ENCODE measurements at regions not wholly inside any gene's neighbourhood (a gene's known extent, or its start where the extent isn't known, plus 50 kb on each side); places are given as distances from the start of the nearest gene placed in this dataset.
A peak's percentile ranks its signal among the peaks of the same experiment; 100 is the strongest.

- 84 to 88% methylated on average over 4 of the region's 4 CpGs for WGBS, 2 donors
- Histone ChIP-seq H3K27ac (no peak overlapping the region), H3K36me3 (replicated peaks in 1 of 2; ENCODE audit: insufficient read depth in 1 of 2, low read depth in 2 of 2) (no peaks in the 10 kb centered on the region), H3K9me3 (no peaks in the 10 kb centered on the region), H3K27me3 (no peaks in the 10 kb centered on the region), H3K4me1 (no peaks in the 10 kb centered on the region), H3K4me3 (no peak overlapping the region)
- DNase-seq: no peak
- no peak for TF ChIP-seq POLR2A (IDR thresholded peaks at IDR 0.05)
- TF ChIP-seq, protein P1, sequence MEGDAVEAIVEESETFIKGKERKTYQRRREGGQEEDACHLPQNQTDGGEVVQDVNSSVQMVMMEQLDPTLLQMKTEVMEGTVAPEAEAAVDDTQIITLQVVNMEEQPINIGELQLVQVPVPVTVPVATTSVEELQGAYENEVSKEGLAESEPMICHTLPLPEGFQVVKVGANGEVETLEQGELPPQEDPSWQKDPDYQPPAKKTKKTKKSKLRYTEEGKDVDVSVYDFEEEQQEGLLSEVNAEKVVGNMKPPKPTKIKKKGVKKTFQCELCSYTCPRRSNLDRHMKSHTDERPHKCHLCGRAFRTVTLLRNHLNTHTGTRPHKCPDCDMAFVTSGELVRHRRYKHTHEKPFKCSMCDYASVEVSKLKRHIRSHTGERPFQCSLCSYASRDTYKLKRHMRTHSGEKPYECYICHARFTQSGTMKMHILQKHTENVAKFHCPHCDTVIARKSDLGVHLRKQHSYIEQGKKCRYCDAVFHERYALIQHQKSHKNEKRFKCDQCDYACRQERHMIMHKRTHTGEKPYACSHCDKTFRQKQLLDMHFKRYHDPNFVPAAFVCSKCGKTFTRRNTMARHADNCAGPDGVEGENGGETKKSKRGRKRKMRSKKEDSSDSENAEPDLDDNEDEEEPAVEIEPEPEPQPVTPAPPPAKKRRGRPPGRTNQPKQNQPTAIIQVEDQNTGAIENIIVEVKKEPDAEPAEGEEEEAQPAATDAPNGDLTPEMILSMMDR (IDR thresholded peaks at IDR 0.05): no peak
- no peak for ATAC-seq
- intact Hi-C loops (cut with DNase I): no loop called here
Observed at GRCh38 chr2:12594590-12594989, 122.1 kb upstream of the TRIB2 start.

GRCh38 chr2:12596771-12597170 lies 120.0 kb upstream of the TRIB2 start:
- H3K27me3 ChIP-seq: no peaks in the 10 kb centered on the region
- TF ChIP-seq, protein P1 (IDR thresholded peaks at IDR 0.05): no peak
- peak in 1 of 3 donors; percentile 9 for TF ChIP-seq POLR2A (IDR thresholded peaks at IDR 0.05)
- no peak overlapping the region for H3K27ac ChIP-seq
- no peaks in the 10 kb centered on the region for H3K36me3 ChIP-seq (replicated peaks in 1 of 2; ENCODE audit: insufficient read depth in 1 of 2, low read depth in 2 of 2)
- no peak overlapping the region for H3K4me3 ChIP-seq
- 68 to 76% methylated on average over 3 of the region's 3 CpGs for WGBS, 2 donors
- no peaks in the 10 kb centered on the region for H3K9me3 ChIP-seq
- intact Hi-C loops (cut with DNase I): no loop called here
- DNase-seq: no peak
- no peaks in the 10 kb centered on the region for H3K4me1 ChIP-seq
- no peak for ATAC-seq

- no peaks in the 10 kb centered on the region for H3K9me3 ChIP-seq
- ATAC-seq (no peak), DNase-seq (no peak)
- intact Hi-C loops (cut with DNase I): no loop called here
- H3K27me3 ChIP-seq: no peaks in the 10 kb centered on the region
- 84 to 91% methylated on average over 2 of the region's 2 CpGs for WGBS, 2 donors
- H3K27ac ChIP-seq: no peak overlapping the region
- TF ChIP-seq, protein P1 (IDR thresholded peaks at IDR 0.05): no peak
- no peak for TF ChIP-seq POLR2A (IDR thresholded peaks at IDR 0.05)
- no peaks in the 10 kb centered on the region for H3K4me1 ChIP-seq
- H3K36me3 ChIP-seq (replicated peaks in 1 of 2; ENCODE audit: insufficient read depth in 1 of 2, low read depth in 2 of 2): no peaks in the 10 kb centered on the region
- no peak overlapping the region for H3K4me3 ChIP-seq
Observed at GRCh38 chr2:12597610-12598009, 119.1 kb upstream of the TRIB2 start.

DNA sequence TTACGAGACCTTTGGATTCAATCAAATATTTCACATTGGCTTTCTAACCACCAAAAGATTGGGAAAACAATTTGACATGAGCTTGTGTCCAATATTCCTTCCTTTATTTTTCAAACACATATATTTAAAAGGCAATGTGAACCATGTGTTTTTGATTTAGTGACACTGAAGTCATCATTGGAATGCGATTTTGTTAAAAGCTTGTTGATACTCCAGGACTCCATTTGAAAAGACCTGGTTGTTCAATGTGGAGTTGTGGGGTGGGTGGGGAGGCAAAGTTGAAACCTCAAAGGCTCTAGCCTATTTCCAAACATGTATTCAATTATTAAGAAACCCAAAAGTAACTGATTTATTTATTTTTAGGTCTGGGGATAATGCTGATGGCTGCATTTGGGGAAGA lies 114.1 kb upstream of the TRIB2 start:
- H3K9me3 ChIP-seq: no peaks in the 10 kb centered on the region
- H3K27ac ChIP-seq: no peak overlapping the region
- no peaks in the 10 kb centered on the region for H3K36me3 ChIP-seq (replicated peaks in 1 of 2; ENCODE audit: insufficient read depth in 1 of 2, low read depth in 2 of 2)
- intact Hi-C loops (cut with DNase I): no loop called here
- no peak for DNase-seq
- H3K4me1 ChIP-seq: no peaks in the 10 kb centered on the region
- no peaks in the 10 kb centered on the region for H3K27me3 ChIP-seq
- 83 to 96% methylated on average over 2 of the region's 2 CpGs for WGBS, 2 donors
- H3K4me3 ChIP-seq: no peak overlapping the region
- no peak for ATAC-seq
- TF ChIP-seq, protein P1 (IDR thresholded peaks at IDR 0.05): no peak
- TF ChIP-seq POLR2A (IDR thresholded peaks at IDR 0.05): no peak

- no peak for TF ChIP-seq POLR2A (IDR thresholded peaks at IDR 0.05)
- TF ChIP-seq, protein P1 (IDR thresholded peaks at IDR 0.05): no peak
- ATAC-seq (no peak), DNase-seq (no peak)
- intact Hi-C loops (cut with DNase I): no loop called here
- Histone ChIP-seq H3K27me3 (no peaks in the 10 kb centered on the region), H3K9me3 (no peaks in the 10 kb centered on the region), H3K36me3 (replicated peaks in 1 of 2; ENCODE audit: insufficient read depth in 1 of 2, low read depth in 2 of 2) (no peaks in the 10 kb centered on the region), H3K4me1 (no peaks in the 10 kb centered on the region), H3K4me3 (no peak overlapping the region), H3K27ac (no peak overlapping the region)
- 80 to 93% methylated on average over 1 of the region's 1 CpG for WGBS, 2 donors
Observed at GRCh38 chr2:12603781-12604295, 112.9 kb upstream of the TRIB2 start.
